ENCODE measurements at regions not wholly inside any gene's neighbourhood (a gene's known extent, or its start where the extent isn't known, plus 50 kb on each side); places are given as distances from the start of the nearest gene placed in this dataset.

DNA sequence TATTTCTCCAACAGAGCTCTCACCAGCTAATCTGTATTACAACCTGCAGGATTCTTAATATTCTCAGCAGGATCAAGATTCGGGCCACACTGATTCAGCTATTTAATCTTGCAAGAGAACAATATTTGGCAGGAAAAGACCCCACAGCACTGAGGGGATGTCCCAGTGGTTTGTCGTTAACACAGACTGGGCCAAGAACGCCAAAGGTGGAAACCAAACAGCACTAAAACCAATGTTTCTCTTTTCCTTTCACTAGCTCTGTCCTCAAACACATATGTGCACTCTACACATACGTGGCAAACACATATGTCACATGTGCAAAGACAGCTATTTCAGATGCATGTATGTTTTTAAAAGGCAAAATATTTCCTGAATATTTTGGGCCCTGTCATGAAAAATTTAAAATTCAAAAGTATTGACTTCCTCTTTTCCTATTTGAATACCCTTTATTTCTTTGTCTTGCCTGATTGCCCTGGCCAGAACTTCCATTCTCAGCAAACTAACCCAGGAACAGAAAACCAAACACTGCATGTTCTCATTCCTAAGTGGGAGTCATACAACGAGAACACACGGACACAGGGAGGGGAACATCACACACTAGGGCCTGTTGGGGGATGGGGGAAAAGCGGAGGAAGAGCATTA is 51.7 kb upstream of the NEBL start:
- DNase-seq (ENCODE audit: low read depth): no peak

All from renal cortical epithelial cell (primary cell).